Ovary (tissue), 3 donors: ENCODE measurements at regions not wholly inside any gene's neighbourhood (a gene's known extent, or its start where the extent isn't known, plus 50 kb on each side); places are given as distances from the start of the nearest gene placed in this dataset.

Source experiments
- EP300 ChIP-seq: sonication (generic); formaldehyde crosslinking; IDR thresholded peaks from one replicate; pipeline ENCODE4 v1.6.1; 2017; ENCODE audit warnings: antibody characterized with exemption
- TF ChIP-seq, protein P1 (sequence below), 3 donors: fragments of 450-650 bp in 2 of 3; fragments of 200-600 bp in 1 of 3; IDR thresholded peaks; one replicate each; pipeline versions ENCODE4 v1.5.1 to v1.8.0; 2016 to 2022; ENCODE audit warnings: antibody characterized with exemption in 3 of 3, mild to moderate bottlenecking in 1 of 3
- donor health status: DM: no; HTN: no; CAD: no.

DNA sequence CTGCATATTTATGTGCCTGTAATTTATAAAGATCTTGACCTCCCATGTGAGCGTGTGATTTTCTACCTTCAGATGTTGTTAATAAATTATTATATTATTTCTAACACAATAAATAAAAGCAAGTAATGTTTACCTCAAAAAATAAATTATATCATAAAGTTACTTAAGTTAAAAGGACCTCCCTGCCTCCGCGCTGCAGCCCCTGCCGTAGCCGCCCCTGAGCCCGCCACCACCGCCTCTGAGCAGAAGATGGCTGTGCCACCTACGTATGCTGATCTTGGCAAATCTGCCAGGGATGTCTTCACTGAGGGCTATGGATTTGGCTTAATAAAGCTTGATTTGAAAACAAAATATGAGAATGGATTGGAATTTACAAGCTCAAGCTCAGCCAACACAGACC, 119.6 kb upstream of the BRWD3 start:
- TF ChIP-seq, protein P1, sequence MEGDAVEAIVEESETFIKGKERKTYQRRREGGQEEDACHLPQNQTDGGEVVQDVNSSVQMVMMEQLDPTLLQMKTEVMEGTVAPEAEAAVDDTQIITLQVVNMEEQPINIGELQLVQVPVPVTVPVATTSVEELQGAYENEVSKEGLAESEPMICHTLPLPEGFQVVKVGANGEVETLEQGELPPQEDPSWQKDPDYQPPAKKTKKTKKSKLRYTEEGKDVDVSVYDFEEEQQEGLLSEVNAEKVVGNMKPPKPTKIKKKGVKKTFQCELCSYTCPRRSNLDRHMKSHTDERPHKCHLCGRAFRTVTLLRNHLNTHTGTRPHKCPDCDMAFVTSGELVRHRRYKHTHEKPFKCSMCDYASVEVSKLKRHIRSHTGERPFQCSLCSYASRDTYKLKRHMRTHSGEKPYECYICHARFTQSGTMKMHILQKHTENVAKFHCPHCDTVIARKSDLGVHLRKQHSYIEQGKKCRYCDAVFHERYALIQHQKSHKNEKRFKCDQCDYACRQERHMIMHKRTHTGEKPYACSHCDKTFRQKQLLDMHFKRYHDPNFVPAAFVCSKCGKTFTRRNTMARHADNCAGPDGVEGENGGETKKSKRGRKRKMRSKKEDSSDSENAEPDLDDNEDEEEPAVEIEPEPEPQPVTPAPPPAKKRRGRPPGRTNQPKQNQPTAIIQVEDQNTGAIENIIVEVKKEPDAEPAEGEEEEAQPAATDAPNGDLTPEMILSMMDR (IDR thresholded peaks at IDR 0.05) = no peak
- TF ChIP-seq EP300 = no peak
